Caco-2 (cell line): ENCODE measurements at regions not wholly inside any gene's neighbourhood (a gene's known extent, or its start where the extent isn't known, plus 50 kb on each side); places are given as distances from the start of the nearest gene placed in this dataset.

Experiments
- BruUV-seq: library from RNA; stranded (reverse); fragments of 400-500 nt; replicated peaks from 2 replicates; lab custom pipeline; 2021; lab: Mats Ljungman, UMichigan
- CTCF ChIA-PET: fragments of 300-600 bp; sonication (Branson Sonifier 250); formaldehyde crosslinking; loops from one replicate; lab custom pipeline; 2022; ENCODE audit warnings: antibody characterized with exemption; lab: Charles Lee
- POLR2A ChIA-PET: fragments of 300-600 bp; sonication (Branson Sonifier 250); formaldehyde crosslinking; loops from one replicate; lab custom pipeline; 2022; ENCODE audit warnings: antibody characterized with exemption; lab: Charles Lee
- DNase-seq, 2 experiments: peaks; one replicate each; pipeline versions ENCODE4 v3.0.0 to v3.0.0-alpha.2; 2020 to 2022
- H3K27me3 ChIP-seq: replicated peaks from 2 replicates; pipeline ENCODE4 v1.6.0; 2011; ENCODE audit warnings: low read length; ENCODE audit not compliant: control insufficient read depth, insufficient read depth
- H3K36me3 ChIP-seq: 2 replicates; pipeline ENCODE4 v1.5.1; 2011; ENCODE audit warnings: low read length; ENCODE audit not compliant: control insufficient read depth, insufficient read depth
- H3K4me1 ChIP-seq: fragments of 250-450 bp; sonication (Bioruptor Pico); 2 replicates; pipeline ENCODE4 v1.5.1; 2020; ENCODE audit warnings: mild to moderate bottlenecking
- H3K4me3 ChIP-seq: 2 replicates; pipeline ENCODE4 v1.5.1; 2011; ENCODE audit warnings: low read depth, mild to moderate bottlenecking, control low read depth, low read length
- H3K9me3 ChIP-seq: fragments of 250-450 bp; sonication (Bioruptor Pico); 2 replicates; pipeline ENCODE4 v1.5.1; 2020; ENCODE audit warnings: mild to moderate bottlenecking, moderate library complexity
- H3K27ac Mint-ChIP-seq: one replicate; pipeline ENCODE4 v1.8.0; 2022; ENCODE audit warnings: mixed read lengths; ENCODE audit not compliant: unreplicated experiment
- H3K27me3 Mint-ChIP-seq: one replicate; pipeline ENCODE4 v1.8.0; 2022; ENCODE audit warnings: mixed read lengths; ENCODE audit not compliant: insufficient read depth, unreplicated experiment
- H3K36me3 Mint-ChIP-seq: one replicate; pipeline ENCODE4 v1.8.0; 2022; ENCODE audit warnings: mild to moderate bottlenecking, mixed read lengths; ENCODE audit not compliant: insufficient read depth, unreplicated experiment
- H3K4me1 Mint-ChIP-seq: one replicate; pipeline ENCODE4 v1.8.0; 2022; ENCODE audit warnings: low read depth, mixed read lengths; ENCODE audit not compliant: unreplicated experiment
- H3K4me3 Mint-ChIP-seq: one replicate; pipeline ENCODE4 v1.8.0; 2022; ENCODE audit warnings: mild to moderate bottlenecking, moderate library complexity, mixed read lengths; ENCODE audit not compliant: unreplicated experiment
- H3K9me3 Mint-ChIP-seq: one replicate; pipeline ENCODE4 v1.8.0; 2022; ENCODE audit warnings: mixed read lengths; ENCODE audit not compliant: unreplicated experiment
- intact Hi-C: fragments of 100-400 bp; cut with micrococcal nuclease; formaldehyde crosslinking; loops from one replicate; pipeline ENCODE4 v1.10.0; 2022; ENCODE audit not compliant: unreplicated experiment
- TF ChIP-seq, protein P1 (sequence below), 2 experiments: fragments of 200-600 bp in 1 of 2; IDR thresholded peaks; 1 replicate in 1 of 2; 2 replicates in 1 of 2; pipeline versions ENCODE4 v1.5.1 to v1.8.0; 2011 to 2022; ENCODE audit warnings: antibody characterized with exemption in 1 of 2, control low read depth in 1 of 2, inconsistent platforms in 1 of 2, low read depth in 1 of 2, low read length in 1 of 2, mild to moderate bottlenecking in 1 of 2, moderate library complexity in 1 of 2; ENCODE audit not compliant: insufficient read depth in 1 of 2, severe bottlenecking in 1 of 2, unreplicated experiment in 1 of 2

DNA sequence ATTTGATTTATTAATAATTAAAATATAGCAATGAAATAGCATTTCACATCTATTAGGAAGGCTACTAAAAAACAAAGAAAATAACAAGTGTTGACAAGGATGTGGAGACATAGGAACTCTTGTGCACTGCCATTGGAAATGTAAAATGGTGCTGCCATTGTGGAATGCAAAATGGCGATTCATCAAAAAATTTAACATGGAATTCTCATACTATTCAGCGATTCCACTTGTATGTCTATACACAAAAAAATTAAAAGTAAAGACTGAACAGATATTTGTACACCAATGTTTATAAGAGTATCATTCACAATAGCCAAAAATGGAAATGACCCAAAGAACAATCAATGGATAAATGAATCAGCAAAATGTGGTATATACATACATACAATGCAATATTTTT lies 101.3 kb upstream of the S1PR1 start:
- H3K27me3 ChIP-seq, result no peaks in the 10 kb centered on the region
- Mint-ChIP-seq H3K27ac (no peak overlapping the region), H3K27me3 (peaks cover 7% of the 10 kb centered on the region), H3K9me3 (no peaks in the 10 kb centered on the region), H3K4me1 (peaks cover 6% of the 10 kb centered on the region), H3K4me3 (no peak overlapping the region), H3K36me3 (no peaks in the 10 kb centered on the region)
- TF ChIP-seq, protein P1, sequence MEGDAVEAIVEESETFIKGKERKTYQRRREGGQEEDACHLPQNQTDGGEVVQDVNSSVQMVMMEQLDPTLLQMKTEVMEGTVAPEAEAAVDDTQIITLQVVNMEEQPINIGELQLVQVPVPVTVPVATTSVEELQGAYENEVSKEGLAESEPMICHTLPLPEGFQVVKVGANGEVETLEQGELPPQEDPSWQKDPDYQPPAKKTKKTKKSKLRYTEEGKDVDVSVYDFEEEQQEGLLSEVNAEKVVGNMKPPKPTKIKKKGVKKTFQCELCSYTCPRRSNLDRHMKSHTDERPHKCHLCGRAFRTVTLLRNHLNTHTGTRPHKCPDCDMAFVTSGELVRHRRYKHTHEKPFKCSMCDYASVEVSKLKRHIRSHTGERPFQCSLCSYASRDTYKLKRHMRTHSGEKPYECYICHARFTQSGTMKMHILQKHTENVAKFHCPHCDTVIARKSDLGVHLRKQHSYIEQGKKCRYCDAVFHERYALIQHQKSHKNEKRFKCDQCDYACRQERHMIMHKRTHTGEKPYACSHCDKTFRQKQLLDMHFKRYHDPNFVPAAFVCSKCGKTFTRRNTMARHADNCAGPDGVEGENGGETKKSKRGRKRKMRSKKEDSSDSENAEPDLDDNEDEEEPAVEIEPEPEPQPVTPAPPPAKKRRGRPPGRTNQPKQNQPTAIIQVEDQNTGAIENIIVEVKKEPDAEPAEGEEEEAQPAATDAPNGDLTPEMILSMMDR (IDR thresholded peaks at IDR 0.05; ENCODE audit: insufficient read depth in 1 of 2, low read depth in 1 of 2, low read length in 1 of 2, severe bottlenecking in 1 of 2, unreplicated experiment in 1 of 2), result no peak
- no peak overlapping the region for H3K4me3 ChIP-seq
- H3K4me1 ChIP-seq, result no peaks in the 10 kb centered on the region
- BruUV-seq, result no TSS peak
- no peak for DNase-seq
- ChIA-PET CTCF (no interaction called here), POLR2A (no interaction called here)
- intact Hi-C loops, result loop anchor here (5.0 kb wide), 1 partner anchor 102 kb away; the partner anchor contains the start of gene S1PR1
- no peaks in the 10 kb centered on the region for H3K9me3 ChIP-seq
- H3K36me3 ChIP-seq, result no peaks in the 10 kb centered on the region

DNA sequence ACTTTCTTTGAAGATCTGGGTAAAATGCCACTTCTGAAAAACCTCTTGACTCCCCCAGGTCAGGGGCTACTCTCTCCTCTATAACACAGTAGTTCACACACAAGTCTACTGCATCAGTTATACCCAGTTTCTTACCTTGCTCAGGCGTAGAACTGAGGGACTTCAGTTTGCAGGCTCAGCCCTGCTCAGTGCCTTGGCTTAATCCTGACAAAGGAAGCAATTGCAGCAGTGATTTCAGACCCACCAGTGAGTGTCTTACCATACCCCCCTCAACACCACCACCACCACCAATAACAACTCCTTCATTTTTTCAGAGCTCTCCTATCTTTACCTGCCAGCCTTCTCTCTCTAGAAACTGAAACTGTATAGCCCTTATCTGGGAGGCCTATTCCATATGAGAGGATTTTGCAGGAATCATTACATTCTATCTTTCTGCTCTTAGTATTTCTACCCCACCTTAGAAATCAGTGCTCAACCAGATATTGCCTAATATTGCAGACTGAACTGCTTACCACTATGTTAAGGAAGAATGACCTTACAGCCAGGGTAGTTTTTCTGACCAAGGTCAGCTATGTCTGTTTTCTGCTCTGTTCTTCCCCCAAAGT lies 105.5 kb upstream of the S1PR1 start:
- H3K27me3 ChIP-seq, result no peaks in the 10 kb centered on the region
- POLR2A ChIA-PET, result no interaction called here
- Mint-ChIP-seq H3K4me3 (no peak overlapping the region), H3K9me3 (no peaks in the 10 kb centered on the region), H3K27ac (no peak overlapping the region), H3K36me3 (no peaks in the 10 kb centered on the region), H3K27me3 (peaks cover 7% of the 10 kb centered on the region), H3K4me1 (no peaks in the 10 kb centered on the region)
- DNase-seq, result no peak
- intact Hi-C loops, result no loop called here
- no peaks in the 10 kb centered on the region for H3K4me1 ChIP-seq
- TF ChIP-seq, protein P1 (IDR thresholded peaks at IDR 0.05; ENCODE audit: insufficient read depth in 1 of 2, low read depth in 1 of 2, low read length in 1 of 2, severe bottlenecking in 1 of 2, unreplicated experiment in 1 of 2), result no peak
- H3K36me3 ChIP-seq, result no peaks in the 10 kb centered on the region
- H3K9me3 ChIP-seq, result no peaks in the 10 kb centered on the region
- H3K4me3 ChIP-seq, result no peak overlapping the region
- no TSS peak for BruUV-seq
- CTCF ChIA-PET, result no interaction called here

DNA sequence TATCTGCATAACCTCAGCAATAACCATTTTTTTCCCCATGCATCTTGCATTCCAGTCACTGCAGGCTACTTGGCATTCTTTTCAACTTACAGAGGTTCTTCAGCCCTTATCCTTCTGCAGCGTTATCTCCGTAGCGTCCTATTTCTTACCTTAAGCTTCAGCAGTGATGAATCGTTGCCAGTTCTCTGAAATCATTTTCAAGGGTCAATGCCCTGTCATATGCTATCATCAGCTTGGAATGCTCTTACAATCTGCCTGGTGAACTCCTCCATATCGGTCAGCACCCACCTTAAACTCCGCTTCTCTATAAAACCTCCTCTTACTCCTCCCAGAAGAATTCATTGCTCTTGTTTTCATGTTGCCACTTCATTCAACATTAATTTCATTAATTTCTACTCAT lies 105.1 kb upstream of the DPH5 start:
- no TSS peak for BruUV-seq
- no peak overlapping the region for H3K4me3 ChIP-seq
- Mint-ChIP-seq H3K27ac (no peak overlapping the region), H3K4me1 (no peaks in the 10 kb centered on the region), H3K36me3 (no peaks in the 10 kb centered on the region), H3K4me3 (no peak overlapping the region), H3K9me3 (no peaks in the 10 kb centered on the region), H3K27me3 (peaks cover 7% of the 10 kb centered on the region)
- intact Hi-C loops, result no loop called here
- H3K9me3 ChIP-seq, result no peaks in the 10 kb centered on the region
- H3K36me3 ChIP-seq, result no peaks in the 10 kb centered on the region
- ChIA-PET CTCF (no interaction called here), POLR2A (no interaction called here)
- no peaks in the 10 kb centered on the region for H3K27me3 ChIP-seq
- H3K4me1 ChIP-seq, result no peaks in the 10 kb centered on the region
- TF ChIP-seq, protein P1 (IDR thresholded peaks at IDR 0.05; ENCODE audit: insufficient read depth in 1 of 2, low read depth in 1 of 2, low read length in 1 of 2, severe bottlenecking in 1 of 2, unreplicated experiment in 1 of 2), result no peak
- DNase-seq, result no peak
